ENCODE measurements at regions not wholly inside any gene's neighbourhood (a gene's known extent, or its start where the extent isn't known, plus 50 kb on each side); places are given as distances from the start of the nearest gene placed in this dataset.

DNA sequence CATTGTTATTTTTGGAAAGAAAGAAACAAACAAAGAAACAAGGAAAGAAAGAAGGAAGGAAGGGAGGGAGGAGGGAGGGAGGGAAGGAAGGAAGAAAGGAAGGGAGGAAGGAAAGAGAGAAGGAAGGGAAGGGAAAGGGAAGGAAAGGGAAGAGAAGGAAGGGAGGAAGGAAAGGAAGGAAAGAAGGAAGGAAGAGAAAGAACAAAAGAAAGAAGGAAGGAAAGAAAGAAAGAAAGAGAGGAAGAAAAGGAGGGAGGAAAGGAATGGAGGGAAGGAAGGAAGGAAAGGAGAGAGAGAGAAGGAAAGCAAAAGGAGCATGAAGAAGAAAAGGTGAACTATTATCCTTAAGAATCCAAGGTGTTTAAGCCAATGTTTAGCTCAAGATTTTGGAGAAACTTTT is 262.7 kb upstream of the STT3B start:
- TF ChIP-seq, protein P1, sequence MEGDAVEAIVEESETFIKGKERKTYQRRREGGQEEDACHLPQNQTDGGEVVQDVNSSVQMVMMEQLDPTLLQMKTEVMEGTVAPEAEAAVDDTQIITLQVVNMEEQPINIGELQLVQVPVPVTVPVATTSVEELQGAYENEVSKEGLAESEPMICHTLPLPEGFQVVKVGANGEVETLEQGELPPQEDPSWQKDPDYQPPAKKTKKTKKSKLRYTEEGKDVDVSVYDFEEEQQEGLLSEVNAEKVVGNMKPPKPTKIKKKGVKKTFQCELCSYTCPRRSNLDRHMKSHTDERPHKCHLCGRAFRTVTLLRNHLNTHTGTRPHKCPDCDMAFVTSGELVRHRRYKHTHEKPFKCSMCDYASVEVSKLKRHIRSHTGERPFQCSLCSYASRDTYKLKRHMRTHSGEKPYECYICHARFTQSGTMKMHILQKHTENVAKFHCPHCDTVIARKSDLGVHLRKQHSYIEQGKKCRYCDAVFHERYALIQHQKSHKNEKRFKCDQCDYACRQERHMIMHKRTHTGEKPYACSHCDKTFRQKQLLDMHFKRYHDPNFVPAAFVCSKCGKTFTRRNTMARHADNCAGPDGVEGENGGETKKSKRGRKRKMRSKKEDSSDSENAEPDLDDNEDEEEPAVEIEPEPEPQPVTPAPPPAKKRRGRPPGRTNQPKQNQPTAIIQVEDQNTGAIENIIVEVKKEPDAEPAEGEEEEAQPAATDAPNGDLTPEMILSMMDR (IDR thresholded peaks at IDR 0.05), result no peak
- TF ChIP-seq POLR2A (IDR thresholded peaks at IDR 0.05) (no peak), POLR2AphosphoS5 (IDR thresholded peaks at IDR 0.05) (no peak), EP300 (IDR thresholded peaks at IDR 0.05) (no peak)

Measured in stomach (tissue), 4 donors.